CD4-positive, CD25-positive, alpha-beta regulatory T cell (primary cell): ENCODE measurements at regions not wholly inside any gene's neighbourhood (a gene's known extent, or its start where the extent isn't known, plus 50 kb on each side); places are given as distances from the start of the nearest gene placed in this dataset.

ENCODE experiments used
- ATAC-seq, 2 donors: fragments of 150-1000 bp; cut with Tn5 transposase; one replicate each; pipeline ENCODE4 v1.10.0; 2021; ENCODE audit warnings: low read depth in 2 of 2, moderate number of reproducible peaks in 2 of 2, moderate library complexity in 1 of 2
- DNase-seq, 3 donors: peaks; one replicate each; pipeline versions ENCODE4 v3.0.0 to v3.0.0-alpha.2; 2012 to 2022; ENCODE audit warnings: mixed read lengths in 1 of 3
- H3K27ac ChIP-seq: one replicate; pipeline ENCODE4 v1.7.0; 2013; ENCODE audit warnings: mild to moderate bottlenecking, low read length; ENCODE audit not compliant: insufficient read depth, poor library complexity, severe bottlenecking
- H3K27me3 ChIP-seq: one replicate; pipeline ENCODE4 v1.7.0; 2013; ENCODE audit warnings: low read length; ENCODE audit not compliant: control insufficient read depth, insufficient read depth
- H3K36me3 ChIP-seq: one replicate; pipeline ENCODE4 v1.7.0; 2013; ENCODE audit warnings: mild to moderate bottlenecking, low read length, moderate library complexity; ENCODE audit not compliant: control insufficient read depth, insufficient read depth
- H3K4me1 ChIP-seq: 2 replicates; pipeline ENCODE4 v1.7.0; 2013; ENCODE audit warnings: mild to moderate bottlenecking, low read length; ENCODE audit not compliant: insufficient read depth, control insufficient read depth, poor library complexity, severe bottlenecking
- H3K4me3 ChIP-seq: one replicate; pipeline ENCODE4 v1.7.0; 2013; ENCODE audit warnings: low read depth, mild to moderate bottlenecking, low read length, moderate library complexity
- H3K9me3 ChIP-seq, 2 experiments: 1 replicate in 1 of 2; 2 replicates in 1 of 2; pipeline ENCODE4 v1.7.0; 2013; ENCODE audit warnings: low read length in 2 of 2, mild to moderate bottlenecking in 1 of 2, moderate library complexity in 1 of 2; ENCODE audit not compliant: control insufficient read depth in 2 of 2
- H3K27ac Mint-ChIP-seq, 3 donors: one replicate each; pipeline ENCODE4 v1.8.0; 2020 to 2022; ENCODE audit warnings: mild to moderate bottlenecking in 3 of 3, mixed read lengths in 3 of 3, moderate library complexity in 2 of 3
- H3K27me3 Mint-ChIP-seq: one replicate; pipeline ENCODE4 v1.8.0; 2022; ENCODE audit warnings: mild to moderate bottlenecking, mixed read lengths
- H3K36me3 Mint-ChIP-seq: one replicate; pipeline ENCODE4 v1.8.0; 2020; ENCODE audit warnings: mixed read lengths
- H3K4me1 Mint-ChIP-seq, 4 donors: one replicate each; pipeline ENCODE4 v1.8.0; 2020 to 2022; ENCODE audit warnings: mixed read lengths in 4 of 4, mild to moderate bottlenecking in 1 of 4
- H3K4me3 Mint-ChIP-seq, 4 donors: one replicate each; pipeline ENCODE4 v1.8.0; 2020 to 2022; ENCODE audit warnings: mild to moderate bottlenecking in 4 of 4, mixed read lengths in 4 of 4, moderate library complexity in 3 of 4
- H3K9me3 Mint-ChIP-seq, 7 donors: one replicate each; pipeline ENCODE4 v1.8.0; 2020 to 2022; ENCODE audit warnings: mixed read lengths in 7 of 7, mild to moderate bottlenecking in 3 of 7, moderate library complexity in 2 of 7

DNA sequence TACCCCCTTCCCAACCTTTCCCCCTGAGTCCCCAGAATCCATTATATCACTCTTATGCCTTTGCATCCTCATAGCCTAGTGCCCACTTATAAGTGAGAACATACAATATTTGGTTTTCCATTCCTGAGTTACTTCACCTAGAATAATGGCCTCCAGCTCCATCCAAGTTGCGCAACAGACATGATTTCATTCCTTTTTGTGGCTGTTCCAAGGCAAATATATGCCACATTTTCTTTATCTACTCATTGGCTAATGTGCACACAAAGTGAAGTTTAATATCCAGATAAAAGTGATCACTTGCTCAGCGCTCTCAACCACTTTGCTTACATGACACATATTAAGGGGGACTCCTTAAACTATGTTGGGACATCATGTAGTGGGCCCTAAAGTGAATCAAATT lies 72.4 kb upstream of the TIAM1 start:
- no peaks in the 10 kb centered on the region for H3K4me1 ChIP-seq
- H3K36me3 ChIP-seq = no peaks in the 10 kb centered on the region
- H3K27ac ChIP-seq = no peak overlapping the region
- H3K4me3 Mint-ChIP-seq = no peak overlapping the region
- no peaks in the 10 kb centered on the region for H3K27me3 ChIP-seq
- peaks cover 0 to 2% (median 0%) of the 10 kb centered on the region in 4 donors for H3K4me1 Mint-ChIP-seq
- H3K27me3 Mint-ChIP-seq = no peaks in the 10 kb centered on the region
- peaks cover 0 to 4% (median 1%) of the 10 kb centered on the region in 7 donors for H3K9me3 Mint-ChIP-seq
- no peaks in the 10 kb centered on the region for H3K9me3 ChIP-seq
- H3K4me3 ChIP-seq = no peak overlapping the region
- no peak for DNase-seq
- ATAC-seq = no peak
- peaks cover 4% of the 10 kb centered on the region for H3K36me3 Mint-ChIP-seq
- H3K27ac Mint-ChIP-seq = no peak overlapping the region

DNA sequence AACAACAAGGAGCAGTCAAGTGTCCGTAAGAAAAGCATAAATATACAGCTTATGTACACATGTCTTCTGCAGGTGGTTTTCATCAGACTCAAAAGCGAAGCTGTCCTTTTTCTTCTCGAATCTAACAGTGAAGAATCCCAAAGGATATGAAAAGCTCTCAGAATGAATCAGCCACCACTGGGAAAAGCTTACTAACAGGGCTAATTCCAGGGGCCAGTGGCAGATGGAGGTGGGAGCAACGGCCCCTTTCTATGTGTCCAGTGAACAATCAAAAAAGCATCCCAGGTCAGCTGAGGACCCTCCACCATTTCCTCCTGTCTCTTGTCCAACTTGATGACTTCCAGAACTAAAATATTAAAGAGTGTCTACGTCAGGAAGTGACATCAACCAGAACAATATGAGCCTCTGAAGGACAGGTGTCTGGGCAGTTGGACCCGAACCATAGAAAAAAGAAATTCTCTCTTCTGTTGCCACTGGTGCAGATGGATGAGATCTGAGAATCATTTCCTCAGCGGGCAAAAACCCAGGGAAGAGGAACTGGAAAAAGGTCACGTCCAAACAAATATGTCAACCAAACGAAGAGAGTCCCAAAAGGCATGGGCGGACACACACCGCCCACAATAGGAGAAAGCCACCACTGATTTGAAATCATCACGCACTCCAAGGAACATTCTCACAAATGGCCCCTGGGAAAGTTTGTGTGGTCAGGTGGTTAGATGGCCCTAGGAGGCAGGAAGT lies 70.4 kb upstream of the TIAM1 start:
- Histone ChIP-seq H3K27me3 (no peaks in the 10 kb centered on the region), H3K9me3 (no peaks in the 10 kb centered on the region), H3K4me3 (no peak overlapping the region), H3K4me1 (peaks cover 9% of the 10 kb centered on the region), H3K36me3 (no peaks in the 10 kb centered on the region), H3K27ac (no peak overlapping the region)
- no peak for DNase-seq
- no peaks in the 10 kb centered on the region for H3K27me3 Mint-ChIP-seq
- H3K9me3 Mint-ChIP-seq = peaks cover 0 to 4% (median 1%) of the 10 kb centered on the region in 7 donors
- no peak for ATAC-seq
- H3K36me3 Mint-ChIP-seq = peaks cover 4% of the 10 kb centered on the region
- H3K4me1 Mint-ChIP-seq = peaks cover 0 to 2% (median 0%) of the 10 kb centered on the region in 4 donors
- H3K4me3 Mint-ChIP-seq = no peak overlapping the region
- H3K27ac Mint-ChIP-seq = no peak overlapping the region

GRCh38 chr21:31413698-31414097 lies 69.6 kb upstream of the TIAM1 start:
- H3K27me3 ChIP-seq = no peaks in the 10 kb centered on the region
- Mint-ChIP-seq H3K9me3 (peaks cover 0 to 4% (median 1%) of the 10 kb centered on the region in 7 donors), H3K36me3 (peaks cover 4% of the 10 kb centered on the region), H3K4me3 (no peak overlapping the region), H3K27me3 (no peaks in the 10 kb centered on the region), H3K4me1 (peaks cover 0 to 2% (median 0%) of the 10 kb centered on the region in 4 donors), H3K27ac (no peak overlapping the region)
- no peak overlapping the region for H3K27ac ChIP-seq
- H3K36me3 ChIP-seq = no peaks in the 10 kb centered on the region
- no peak overlapping the region for H3K4me3 ChIP-seq
- ATAC-seq (no peak), DNase-seq (no peak)
- H3K4me1 ChIP-seq = peaks cover 9% of the 10 kb centered on the region
- no peaks in the 10 kb centered on the region for H3K9me3 ChIP-seq

DNA sequence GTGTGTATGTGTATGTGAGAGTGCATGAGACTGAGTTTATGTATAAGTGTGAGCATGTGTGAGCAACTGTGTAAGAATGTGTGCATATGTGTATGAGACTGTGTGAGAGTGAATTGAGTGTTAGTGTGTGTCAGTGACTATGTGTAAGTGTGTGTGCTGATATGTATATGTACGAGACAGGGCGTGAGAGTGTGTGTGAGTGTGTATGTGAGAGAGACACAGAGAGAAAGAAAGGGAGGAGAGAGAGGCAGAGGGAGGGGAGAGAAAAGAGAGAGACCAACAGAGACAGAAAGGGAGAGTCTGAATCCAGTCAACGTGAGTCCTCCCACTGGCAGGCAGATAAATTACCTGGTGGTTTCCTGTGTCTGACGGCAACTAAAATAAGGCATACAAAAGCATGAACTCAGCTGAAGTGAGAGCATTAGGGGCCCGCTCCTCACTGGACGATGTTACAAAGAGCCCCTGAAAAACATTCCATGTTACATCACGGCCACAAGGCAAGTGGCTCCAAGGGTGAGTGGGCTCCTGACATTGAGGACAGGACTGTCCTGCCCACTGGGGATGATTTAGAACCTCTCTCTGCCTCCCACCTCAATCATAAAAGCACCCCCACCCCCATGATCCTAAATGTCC lies 66.6 kb upstream of the TIAM1 start:
- DNase-seq = peak in 2 of 3 donors; percentile 23 to 57
- no peaks in the 10 kb centered on the region for H3K36me3 Mint-ChIP-seq
- Histone ChIP-seq H3K4me1 (peaks cover 9% of the 10 kb centered on the region), H3K9me3 (no peaks in the 10 kb centered on the region), H3K27ac (no peak overlapping the region), H3K4me3 (no peak overlapping the region), H3K36me3 (no peaks in the 10 kb centered on the region), H3K27me3 (no peaks in the 10 kb centered on the region)
- peak; percentile 74 to 78 for ATAC-seq
- H3K27ac Mint-ChIP-seq = no peak overlapping the region
- no peak overlapping the region for H3K4me3 Mint-ChIP-seq
- peaks cover 0 to 5% (median 1%) of the 10 kb centered on the region in 4 donors for H3K4me1 Mint-ChIP-seq
- peaks cover 0 to 1% (median 0%) of the 10 kb centered on the region in 7 donors for H3K9me3 Mint-ChIP-seq
- no peaks in the 10 kb centered on the region for H3K27me3 Mint-ChIP-seq

DNA sequence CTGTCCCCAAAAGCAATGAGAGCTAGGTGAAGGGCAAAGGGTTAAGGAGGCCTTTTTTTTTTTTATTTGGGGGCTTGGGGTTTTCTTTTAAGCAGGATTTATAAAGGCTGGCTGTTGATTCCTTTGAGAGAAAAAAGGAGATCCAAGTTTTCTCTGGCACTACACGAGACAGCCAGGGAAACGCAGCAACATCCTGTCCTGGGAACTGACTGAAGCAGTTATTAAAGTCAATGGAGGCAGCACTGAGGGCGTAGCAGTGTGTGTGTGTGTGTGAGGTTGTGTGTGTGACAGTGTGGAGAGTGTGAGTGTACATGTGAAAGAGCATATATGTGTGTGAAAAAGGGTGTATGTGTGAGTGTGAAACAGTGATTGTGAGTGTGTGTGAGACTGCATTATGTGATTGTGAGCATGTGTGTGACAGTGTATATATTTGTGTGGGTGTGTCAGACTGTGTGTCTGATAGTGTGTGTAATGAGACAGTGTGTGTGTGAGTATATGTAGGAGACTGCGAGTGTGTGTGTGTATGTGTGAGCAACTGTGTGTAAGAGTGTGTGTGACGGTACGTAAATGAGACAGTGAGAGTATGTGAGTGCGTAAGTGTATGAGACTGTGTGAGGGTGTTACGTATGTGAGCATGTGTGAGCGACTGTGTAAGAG lies 65.9 kb upstream of the TIAM1 start:
- H3K27me3 ChIP-seq = no peaks in the 10 kb centered on the region
- no peak for DNase-seq
- H3K4me1 Mint-ChIP-seq = peaks cover 0 to 8% (median 1%) of the 10 kb centered on the region in 4 donors
- H3K27me3 Mint-ChIP-seq = no peaks in the 10 kb centered on the region
- peaks cover 9% of the 10 kb centered on the region for H3K4me1 ChIP-seq
- H3K27ac Mint-ChIP-seq = no peak overlapping the region
- ATAC-seq = peak in 1 of 2 donors; percentile 12
- no peaks in the 10 kb centered on the region for H3K36me3 Mint-ChIP-seq
- no peaks in the 10 kb centered on the region for H3K9me3 ChIP-seq
- no peak overlapping the region for H3K4me3 ChIP-seq
- H3K27ac ChIP-seq = no peak overlapping the region
- H3K9me3 Mint-ChIP-seq = peaks cover 0 to 1% (median 0%) of the 10 kb centered on the region in 7 donors
- no peak overlapping the region for H3K4me3 Mint-ChIP-seq
- no peaks in the 10 kb centered on the region for H3K36me3 ChIP-seq

GRCh38 chr21:31408301-31409088 lies 64.4 kb upstream of the TIAM1 start:
- Mint-ChIP-seq H3K27me3 (no peaks in the 10 kb centered on the region), H3K4me1 (peaks cover 0 to 8% (median 1%) of the 10 kb centered on the region in 4 donors), H3K27ac (peak overlapping the region in 1 of 3 donors; percentile 70), H3K4me3 (no peak overlapping the region), H3K9me3 (peaks cover 0 to under 1% (median 0%) of the 10 kb centered on the region in 7 donors), H3K36me3 (no peaks in the 10 kb centered on the region)
- H3K4me3 ChIP-seq = no peak overlapping the region
- ATAC-seq = no peak
- no peaks in the 10 kb centered on the region for H3K36me3 ChIP-seq
- H3K27ac ChIP-seq = no peak overlapping the region
- H3K4me1 ChIP-seq = peaks cover 9% of the 10 kb centered on the region
- H3K9me3 ChIP-seq = no peaks in the 10 kb centered on the region
- no peak for DNase-seq
- H3K27me3 ChIP-seq = no peaks in the 10 kb centered on the region

GRCh38 chr21:31406510-31406909 lies 62.4 kb upstream of the TIAM1 start:
- H3K36me3 ChIP-seq = no peaks in the 10 kb centered on the region
- ATAC-seq (no peak), DNase-seq (no peak)
- peaks cover 0 to 9% (median 2%) of the 10 kb centered on the region in 4 donors for H3K4me1 Mint-ChIP-seq
- H3K9me3 ChIP-seq = no peaks in the 10 kb centered on the region
- H3K27ac ChIP-seq = no peak overlapping the region
- no peak overlapping the region for H3K4me3 Mint-ChIP-seq
- no peaks in the 10 kb centered on the region for H3K9me3 Mint-ChIP-seq
- peak overlapping the region in 1 of 3 donors; percentile 34 for H3K27ac Mint-ChIP-seq
- no peaks in the 10 kb centered on the region for H3K27me3 ChIP-seq
- H3K27me3 Mint-ChIP-seq = no peaks in the 10 kb centered on the region
- H3K4me1 ChIP-seq = peaks cover 9% of the 10 kb centered on the region
- H3K36me3 Mint-ChIP-seq = no peaks in the 10 kb centered on the region
- no peak overlapping the region for H3K4me3 ChIP-seq
